Activated naive CD4-positive, alpha-beta T cell treated with anti-CD3 and anti-CD28 coated beads, Interleukin-2, amount 10 ng/mL, durations not matched to agents 7 days and 5 days (primary cell): ENCODE measurements at regions not wholly inside any gene's neighbourhood (a gene's known extent, or its start where the extent isn't known, plus 50 kb on each side); places are given as distances from the start of the nearest gene placed in this dataset.

Experiments
- CTCF ChIA-PET: fragments of 350-600 bp; sonication (Branson Sonifier 250); formaldehyde crosslinking; loops from one replicate; lab custom pipeline; 2021; ENCODE audit warnings: antibody characterized with exemption; lab: Charles Lee
- DNase-seq: peaks from one replicate; pipeline ENCODE4 v3.0.0-alpha.2; 2020
- H3K27ac Mint-ChIP-seq: one replicate; pipeline ENCODE4 v1.8.0; 2021; ENCODE audit warnings: mild to moderate bottlenecking, moderate library complexity, mixed read lengths
- H3K27me3 Mint-ChIP-seq: one replicate; pipeline ENCODE4 v1.8.0; 2021; ENCODE audit warnings: mild to moderate bottlenecking, mixed read lengths
- H3K36me3 Mint-ChIP-seq: one replicate; pipeline ENCODE4 v1.8.0; 2021; ENCODE audit warnings: mixed read lengths
- H3K4me1 Mint-ChIP-seq: one replicate; pipeline ENCODE4 v1.8.0; 2021; ENCODE audit warnings: mixed read lengths
- H3K4me3 Mint-ChIP-seq: one replicate; pipeline ENCODE4 v1.8.0; 2021; ENCODE audit warnings: mild to moderate bottlenecking, moderate library complexity, mixed read lengths
- H3K9me3 Mint-ChIP-seq: one replicate; pipeline ENCODE4 v1.8.0; 2021; ENCODE audit warnings: mixed read lengths

DNA sequence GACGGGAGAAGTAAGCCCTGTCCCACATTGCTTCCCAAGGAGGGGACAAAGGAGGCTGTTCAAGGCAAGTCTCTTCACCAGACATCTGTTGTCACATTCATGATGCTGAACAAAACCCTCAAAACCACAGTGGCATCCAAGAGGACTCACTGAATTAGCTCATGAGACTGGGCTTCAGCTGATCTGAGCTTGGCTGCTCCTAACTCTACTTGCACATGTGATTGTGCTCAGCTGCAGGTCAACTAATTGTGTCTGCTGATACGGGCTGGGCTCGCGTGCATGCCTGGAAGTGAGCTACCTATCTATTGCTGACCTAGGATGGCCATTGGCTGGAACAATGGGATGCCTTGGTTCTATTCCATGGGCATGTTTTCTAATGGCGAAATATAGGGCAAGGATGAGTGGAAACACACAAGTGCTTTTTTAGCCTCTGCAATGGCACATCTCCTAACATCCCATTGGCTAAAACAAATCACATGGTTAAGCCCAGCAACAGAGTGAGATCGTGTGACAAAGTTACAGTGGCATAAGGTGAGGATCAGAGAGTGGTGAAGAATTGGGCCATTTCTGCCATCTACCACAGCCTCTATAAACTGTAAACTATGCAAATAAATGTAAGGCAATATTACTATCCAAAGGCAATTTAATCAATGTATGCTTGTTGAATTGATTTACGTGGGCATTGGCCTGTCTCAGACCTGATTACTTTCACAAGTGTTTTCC lies 52.9 kb upstream of the CAPN13 start:
- no peaks in the 10 kb centered on the region for H3K9me3 Mint-ChIP-seq
- CTCF ChIA-PET, result interaction anchor here (0.9 to 6.3 kb wide), 8 partner anchors 143 to 976 kb away, joined by 3 to 57 read pairs (median 7); no protein-coding TSS in a partner anchor
- H3K27me3 Mint-ChIP-seq, result peaks cover 11% of the 10 kb centered on the region
- no peak overlapping the region for H3K27ac Mint-ChIP-seq
- H3K4me3 Mint-ChIP-seq, result no peak overlapping the region
- no peaks in the 10 kb centered on the region for H3K36me3 Mint-ChIP-seq
- DNase-seq, result no peak
- no peaks in the 10 kb centered on the region for H3K4me1 Mint-ChIP-seq
